ENCODE measurements at regions not wholly inside any gene's neighbourhood (a gene's known extent, or its start where the extent isn't known, plus 50 kb on each side); places are given as distances from the start of the nearest gene placed in this dataset.

- H3K27me3 ChIP-seq (replicated peaks; ENCODE audit: control insufficient read depth, insufficient read depth, low read length): no peaks in the 10 kb centered on the region
- POLR2A ChIA-PET: interaction anchor here (0.6 kb wide), 1 partner anchor 373 kb away, joined by 3 read pairs; the partner anchor contains the start of gene ETFBKMT
- CTCF ChIA-PET: no interaction called here
- Mint-ChIP-seq H3K4me1 (ENCODE audit: low read depth, unreplicated experiment) (peaks cover 32% of the 10 kb centered on the region), H3K27me3 (ENCODE audit: insufficient read depth, unreplicated experiment) (no peaks in the 10 kb centered on the region), H3K9me3 (ENCODE audit: unreplicated experiment) (peaks cover 11% of the 10 kb centered on the region), H3K4me3 (ENCODE audit: unreplicated experiment) (no peak overlapping the region), H3K36me3 (ENCODE audit: insufficient read depth, unreplicated experiment) (no peaks in the 10 kb centered on the region), H3K27ac (ENCODE audit: unreplicated experiment) (peak overlapping the region; percentile 14)
- intact Hi-C loops (cut with micrococcal nuclease; ENCODE audit: unreplicated experiment): no loop called here
- BruUV-seq (replicated peaks): no TSS peak
- TF ChIP-seq CTCF (IDR thresholded peaks at IDR 0.05; ENCODE audit: insufficient read depth in 1 of 2, low read depth in 1 of 2, low read length in 1 of 2, severe bottlenecking in 1 of 2, unreplicated experiment in 1 of 2): no peak
- H3K9me3 ChIP-seq: no peaks in the 10 kb centered on the region
- DNase-seq: no peak
- H3K36me3 ChIP-seq (ENCODE audit: control insufficient read depth, insufficient read depth, low read length): no peaks in the 10 kb centered on the region
- H3K4me3 ChIP-seq (ENCODE audit: low read depth, low read length): no peak overlapping the region
- peaks cover 17% of the 10 kb centered on the region for H3K4me1 ChIP-seq
These were observed 73.1 kb downstream of the RESF1 start for GRCh38 chr12:32032205-32032810.

GRCh38 chr12:32033406-32033805 lies 73.2 kb upstream of the BICD1 start:
- no peaks in the 10 kb centered on the region for H3K36me3 ChIP-seq (ENCODE audit: control insufficient read depth, insufficient read depth, low read length)
- H3K27me3 Mint-ChIP-seq (ENCODE audit: insufficient read depth, unreplicated experiment): no peaks in the 10 kb centered on the region
- H3K27ac Mint-ChIP-seq (ENCODE audit: unreplicated experiment): peak overlapping the region; percentile 82
- TF ChIP-seq CTCF (IDR thresholded peaks at IDR 0.05; ENCODE audit: insufficient read depth in 1 of 2, low read depth in 1 of 2, low read length in 1 of 2, severe bottlenecking in 1 of 2, unreplicated experiment in 1 of 2): no peak
- POLR2A ChIA-PET: no interaction called here
- peaks cover 32% of the 10 kb centered on the region for H3K4me1 Mint-ChIP-seq (ENCODE audit: low read depth, unreplicated experiment)
- BruUV-seq (replicated peaks): no TSS peak
- CTCF ChIA-PET: interaction anchor here (0.5 to 1.5 kb wide), 5 partner anchors 27 to 571 kb away, joined by 3 to 5 read pairs (median 4); no protein-coding TSS in a partner anchor
- no peaks in the 10 kb centered on the region for H3K36me3 Mint-ChIP-seq (ENCODE audit: insufficient read depth, unreplicated experiment)
- no peak for DNase-seq
- no peaks in the 10 kb centered on the region for H3K27me3 ChIP-seq (replicated peaks; ENCODE audit: control insufficient read depth, insufficient read depth, low read length)
- no peak overlapping the region for H3K4me3 ChIP-seq (ENCODE audit: low read depth, low read length)
- no peaks in the 10 kb centered on the region for H3K9me3 ChIP-seq
- intact Hi-C loops (cut with micrococcal nuclease; ENCODE audit: unreplicated experiment): no loop called here
- peaks cover 17% of the 10 kb centered on the region for H3K4me1 ChIP-seq
- H3K4me3 Mint-ChIP-seq (ENCODE audit: unreplicated experiment): peak overlapping the region; percentile 28
- H3K9me3 Mint-ChIP-seq (ENCODE audit: unreplicated experiment): peaks cover 11% of the 10 kb centered on the region

GRCh38 chr12:32034045-32034444 lies 72.6 kb upstream of the BICD1 start:
- ChIA-PET CTCF (interaction anchor here (0.5 to 1.5 kb wide), 6 partner anchors 26 to 570 kb away, joined by 3 to 5 read pairs (median 4); no protein-coding TSS in a partner anchor), POLR2A (no interaction called here)
- BruUV-seq (replicated peaks): no TSS peak
- H3K27ac Mint-ChIP-seq (ENCODE audit: unreplicated experiment): peak overlapping the region; percentile 82
- no peaks in the 10 kb centered on the region for H3K27me3 Mint-ChIP-seq (ENCODE audit: insufficient read depth, unreplicated experiment)
- no peaks in the 10 kb centered on the region for H3K36me3 ChIP-seq (ENCODE audit: control insufficient read depth, insufficient read depth, low read length)
- no peaks in the 10 kb centered on the region for H3K9me3 ChIP-seq
- H3K4me1 ChIP-seq: peaks cover 17% of the 10 kb centered on the region
- peak; percentile 74 to 90 for DNase-seq
- H3K27me3 ChIP-seq (replicated peaks; ENCODE audit: control insufficient read depth, insufficient read depth, low read length): no peaks in the 10 kb centered on the region
- H3K36me3 Mint-ChIP-seq (ENCODE audit: insufficient read depth, unreplicated experiment): no peaks in the 10 kb centered on the region
- peak overlapping the region; percentile 28 for H3K4me3 Mint-ChIP-seq (ENCODE audit: unreplicated experiment)
- H3K9me3 Mint-ChIP-seq (ENCODE audit: unreplicated experiment): peaks cover 8% of the 10 kb centered on the region
- peaks cover 32% of the 10 kb centered on the region for H3K4me1 Mint-ChIP-seq (ENCODE audit: low read depth, unreplicated experiment)
- TF ChIP-seq CTCF (IDR thresholded peaks at IDR 0.05; ENCODE audit: insufficient read depth in 1 of 2, low read depth in 1 of 2, low read length in 1 of 2, severe bottlenecking in 1 of 2, unreplicated experiment in 1 of 2): no peak
- H3K4me3 ChIP-seq (ENCODE audit: low read depth, low read length): no peak overlapping the region
- intact Hi-C loops (cut with micrococcal nuclease; ENCODE audit: unreplicated experiment): loop anchor here (2.0 kb wide), 2 partner anchors 31 to 75 kb away; partner anchors contain the start of gene RESF1

All from Caco-2 (cell line).